NCI-H524 (cell line): ENCODE measurements at regions not wholly inside any gene's neighbourhood (a gene's known extent, or its start where the extent isn't known, plus 50 kb on each side); places are given as distances from the start of the nearest gene placed in this dataset.
A peak's percentile ranks its signal among the peaks of the same experiment; 100 is the strongest.

Source experiments
- DNase-seq, 2 experiments: peaks; one replicate each; lab custom pipeline; 2025; lab: John Stamatoyannopoulos, UW

DNA sequence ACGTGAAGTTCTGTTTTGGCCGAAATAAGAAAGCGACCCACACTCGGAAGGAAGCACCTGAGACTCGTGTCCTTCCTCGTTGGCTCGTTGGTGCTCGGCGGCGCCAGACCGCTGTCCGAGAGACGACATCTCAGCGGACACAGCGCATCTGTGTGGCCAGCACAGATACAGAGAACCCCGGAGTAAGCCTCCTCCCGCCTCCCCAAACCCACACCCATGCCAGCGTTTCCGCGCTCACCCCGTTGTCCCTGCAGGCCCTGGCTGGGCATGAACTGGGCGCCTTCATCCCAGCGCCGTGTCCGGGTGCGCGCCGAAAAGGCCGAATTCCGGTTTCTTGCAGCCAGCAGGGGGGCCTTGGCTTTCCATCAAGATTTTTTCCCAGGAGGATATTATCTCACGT lies 127.6 kb downstream of the SOX1 start:
- DNase-seq, result no peak

DNA sequence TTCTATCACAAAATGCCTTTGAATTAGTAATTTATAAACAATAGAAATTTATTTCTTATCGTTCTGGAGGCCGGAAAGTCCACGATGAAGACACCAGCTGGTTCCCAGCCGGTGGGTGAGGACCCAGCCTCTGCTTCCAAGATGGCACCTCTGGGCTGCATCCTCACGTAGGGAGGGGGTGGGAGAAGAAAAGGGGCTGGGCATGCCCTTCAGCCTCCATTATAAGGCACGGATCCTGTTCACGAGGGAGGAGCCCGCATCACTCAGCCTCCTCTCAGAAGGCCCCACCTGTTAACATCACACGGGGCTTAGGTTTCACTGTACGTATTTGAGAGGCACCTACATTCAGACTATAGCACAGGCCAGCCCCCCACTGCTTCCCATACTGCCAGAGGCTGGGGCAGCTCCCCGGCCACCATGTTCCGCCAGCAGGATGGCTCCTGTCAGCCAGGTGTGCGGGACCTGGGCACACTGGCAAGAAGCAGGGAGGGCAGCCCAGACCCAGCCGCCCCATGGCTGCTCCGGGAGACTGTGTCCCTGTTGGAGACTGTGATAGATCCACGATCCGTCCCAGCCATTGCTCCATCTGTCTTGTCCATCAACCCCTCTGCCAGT lies 131.6 kb downstream of the SOX1 start:
- no peak for DNase-seq

DNA sequence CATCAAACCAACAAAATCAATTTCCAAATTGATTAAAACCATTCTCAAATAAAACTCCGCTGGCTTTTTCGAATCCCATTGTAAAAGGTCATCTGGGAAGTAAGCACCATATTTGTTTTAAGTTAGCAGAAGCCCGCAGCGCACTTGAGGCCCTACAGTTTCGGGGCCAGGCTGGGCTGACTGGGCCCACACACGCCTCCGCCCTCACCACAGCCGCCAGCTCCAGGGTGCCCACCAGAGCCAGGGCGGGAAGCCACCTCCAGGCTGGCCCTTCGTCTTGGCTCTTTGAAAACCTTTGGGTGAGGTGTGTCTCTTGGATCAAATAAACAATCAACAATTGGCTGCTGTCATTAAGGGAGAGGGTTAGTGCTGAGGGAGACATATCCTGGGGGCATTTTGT lies 133.3 kb downstream of the SOX1 start:
- DNase-seq, result no peak

DNA sequence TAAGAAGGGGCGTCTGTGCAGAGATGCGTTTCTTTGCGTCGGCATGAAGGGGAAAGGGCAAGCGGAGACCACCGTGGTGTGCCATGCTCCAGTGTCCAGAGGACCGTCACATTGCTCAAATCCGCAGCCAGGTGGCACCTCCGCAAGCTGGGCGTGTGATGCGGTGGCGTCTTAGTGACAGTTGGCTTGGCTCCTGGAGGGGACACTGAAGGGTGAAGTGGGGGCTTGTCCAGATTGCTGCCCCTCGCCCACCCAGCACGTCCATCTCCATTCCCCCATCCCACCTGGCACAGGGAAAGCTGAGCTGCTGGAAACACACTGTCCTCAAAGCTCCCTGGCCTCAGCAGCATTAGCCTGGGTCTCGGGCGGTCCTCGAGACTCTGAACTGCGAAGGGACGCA lies 135.3 kb downstream of the SOX1 start:
- DNase-seq, result no peak

DNA sequence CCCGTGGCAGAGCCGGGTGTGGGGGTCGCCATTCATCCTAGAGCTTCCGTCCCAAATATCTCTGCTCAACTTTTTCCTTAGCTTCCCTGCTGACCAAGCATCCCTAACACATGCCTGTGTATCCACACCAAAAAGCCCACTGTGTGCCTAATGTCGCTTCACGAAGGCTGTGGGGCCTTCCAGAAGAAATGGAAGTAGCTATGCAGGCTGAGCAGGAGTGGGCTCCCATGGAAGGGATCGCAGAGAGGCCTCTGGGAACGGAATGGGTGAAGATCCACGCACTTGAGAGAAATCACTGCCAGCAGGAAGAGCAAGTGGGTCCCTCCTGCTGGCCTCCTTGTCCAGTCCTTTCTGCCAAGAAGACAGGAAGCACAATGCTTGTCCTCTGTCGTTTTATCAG lies 136.0 kb downstream of the SOX1 start:
- DNase-seq, result no peak

DNA sequence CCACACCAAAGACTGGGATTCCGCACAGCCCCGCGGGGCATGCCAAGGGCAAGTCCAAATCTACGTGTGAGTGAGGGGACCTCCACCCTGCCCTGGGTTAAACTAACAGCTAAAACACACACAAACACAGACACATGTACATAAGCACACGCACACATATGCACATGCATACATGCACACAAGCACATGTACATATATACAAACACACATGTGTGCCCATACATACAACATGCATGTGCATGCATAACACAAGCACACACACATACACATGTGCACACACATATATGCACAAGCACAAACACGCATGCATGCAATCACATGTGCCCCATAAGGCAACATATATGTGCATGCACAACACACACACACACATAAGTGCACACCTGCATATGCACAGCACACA lies 136.7 kb downstream of the SOX1 start:
- no peak for DNase-seq

DNA sequence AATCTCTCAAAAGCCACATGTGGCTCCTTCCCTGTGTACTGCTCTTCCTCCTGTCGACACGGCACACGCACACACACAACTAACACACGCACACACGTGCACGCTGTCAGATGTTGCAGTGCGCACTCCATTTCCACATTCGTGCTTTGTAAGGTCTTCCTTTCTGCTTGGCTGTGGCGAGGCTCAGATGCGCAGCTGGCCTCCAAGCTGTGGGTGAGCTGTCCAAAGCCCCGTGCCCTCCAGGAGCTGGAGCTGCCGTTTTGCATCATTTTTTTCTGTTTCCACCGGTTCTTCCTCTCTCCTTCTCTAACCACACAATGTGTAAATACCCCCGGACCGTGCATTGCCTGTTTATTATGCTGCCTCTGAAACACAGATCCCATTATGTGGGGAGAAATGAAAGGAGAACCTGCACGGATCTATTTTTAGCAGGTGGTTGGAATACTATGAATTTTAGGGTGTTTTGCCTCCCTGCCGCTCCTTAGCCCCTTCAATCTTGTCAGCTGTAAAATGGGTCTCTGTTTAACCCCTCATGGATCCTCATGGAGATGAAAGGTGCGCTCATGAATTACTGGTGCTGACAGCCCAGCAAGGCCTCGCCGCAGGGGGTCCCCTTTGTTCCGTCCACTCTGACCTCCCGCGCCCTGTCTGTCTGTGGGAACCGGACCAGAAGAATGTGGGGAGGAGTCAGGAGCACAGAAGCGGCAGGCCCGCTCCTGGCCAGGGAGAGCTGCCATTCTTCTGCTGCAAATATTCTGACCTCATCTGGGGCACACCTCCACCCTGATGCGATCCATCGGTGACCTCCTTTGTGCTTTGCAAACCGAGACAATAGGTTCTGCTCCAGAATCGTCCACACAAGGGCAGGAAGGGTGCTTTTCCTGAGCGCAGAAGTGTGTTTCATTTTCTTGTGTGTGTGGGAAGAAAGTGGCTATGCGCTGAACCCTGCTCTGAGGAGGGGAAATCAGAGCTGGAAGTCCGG lies 137.7 kb downstream of the SOX1 start:
- DNase-seq, result no peak

DNA sequence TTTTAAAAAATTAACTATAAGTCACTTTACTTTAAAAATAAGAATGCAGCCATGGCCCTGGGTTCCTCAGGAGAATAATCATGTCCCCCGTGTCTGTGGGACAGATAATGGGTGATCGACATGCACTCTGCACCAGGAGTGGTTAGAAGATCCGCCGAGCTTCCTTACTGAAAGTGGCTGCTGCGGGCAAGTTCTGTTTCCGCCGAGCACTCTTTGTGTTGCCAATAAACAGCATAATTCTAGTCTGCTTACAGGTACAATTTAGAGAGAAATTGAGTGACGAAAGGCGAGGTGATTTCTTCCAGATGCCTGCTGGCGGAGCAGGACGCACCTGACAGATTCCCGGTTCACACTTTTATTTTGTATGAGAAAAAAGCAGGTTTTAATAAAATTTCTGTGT lies 139.0 kb downstream of the SOX1 start:
- no peak for DNase-seq

DNA sequence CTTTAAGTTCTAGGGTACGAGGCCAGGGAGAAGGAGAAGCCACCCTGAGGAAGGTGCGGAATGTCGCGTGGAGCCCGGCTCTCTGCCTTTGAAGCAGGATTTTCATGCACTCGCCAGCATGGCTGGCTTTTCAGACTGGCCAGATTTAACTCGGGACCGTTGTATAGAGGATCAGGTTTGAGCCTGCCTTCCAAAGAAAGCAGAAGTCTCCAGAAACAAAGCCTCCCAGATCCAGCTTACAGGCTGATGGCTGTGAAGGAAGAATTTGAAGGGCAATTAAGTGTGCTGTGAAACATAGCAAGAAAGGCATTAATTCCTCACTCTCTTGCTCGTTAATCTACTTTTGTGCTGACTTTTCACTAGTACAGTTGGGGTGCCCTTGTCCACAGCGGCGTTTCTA lies 140.2 kb downstream of the SOX1 start:
- DNase-seq, result no peak

DNA sequence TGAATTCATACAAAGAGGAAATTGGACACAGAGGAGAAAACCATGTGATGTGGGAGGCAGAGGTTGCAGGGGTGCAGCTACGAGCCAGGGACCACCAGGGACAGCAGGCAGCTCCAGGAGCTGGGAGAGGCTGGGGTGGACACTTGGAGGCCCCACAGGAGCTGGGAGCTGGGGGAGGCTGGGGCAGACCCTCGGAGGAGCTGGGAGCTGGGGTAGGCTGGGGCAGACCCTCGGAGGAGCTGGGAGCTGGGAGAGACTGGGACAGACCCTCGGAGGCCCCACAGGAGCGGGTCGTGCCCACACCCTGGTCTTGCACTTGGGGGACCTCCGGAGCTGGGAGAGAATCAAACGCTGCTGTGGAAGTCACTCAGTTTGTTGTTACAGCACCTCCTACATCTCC lies 141.7 kb downstream of the SOX1 start:
- no peak for DNase-seq

DNA sequence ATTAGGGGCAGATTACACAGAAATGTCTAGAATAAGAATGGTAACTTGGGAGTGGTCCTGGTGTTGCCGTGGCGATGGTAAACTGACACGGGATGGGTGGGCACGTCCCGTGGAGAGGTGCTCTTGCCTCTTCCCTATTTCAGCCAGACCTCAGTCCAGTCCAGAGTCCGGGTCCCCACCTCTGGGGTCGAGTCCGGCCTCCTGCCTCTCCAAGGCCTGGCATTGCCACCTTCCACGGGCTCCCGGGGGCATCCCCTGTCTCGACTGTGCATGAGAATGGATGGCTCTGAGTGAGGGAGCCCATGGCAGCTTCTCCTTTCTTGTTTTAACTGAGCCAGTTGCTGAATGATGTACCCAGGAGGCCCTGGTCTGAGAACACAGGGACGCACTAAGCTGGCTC lies 142.3 kb downstream of the SOX1 start:
- DNase-seq, result no peak

DNA sequence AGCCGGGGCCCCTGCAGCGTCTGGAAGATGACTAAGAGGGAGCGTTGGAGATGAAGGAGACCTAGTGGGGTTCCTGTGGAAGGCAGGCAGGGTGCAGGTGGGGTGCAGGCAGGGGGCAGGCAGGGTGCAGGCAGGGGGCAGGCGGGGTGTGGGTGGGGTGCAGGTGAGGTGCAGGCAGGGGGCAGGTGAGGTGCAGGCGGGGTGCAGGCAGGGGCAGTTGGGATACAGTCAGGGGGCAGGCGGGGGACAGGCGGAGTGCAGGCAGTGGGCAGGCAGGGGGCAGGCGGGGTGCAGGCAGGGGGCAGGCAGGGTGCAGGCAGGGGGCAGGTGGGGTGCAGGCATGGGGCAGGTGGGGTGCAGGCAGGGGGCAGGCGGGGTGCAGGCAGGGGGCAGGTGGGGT lies 142.8 kb downstream of the SOX1 start:
- DNase-seq, result no peak

DNA sequence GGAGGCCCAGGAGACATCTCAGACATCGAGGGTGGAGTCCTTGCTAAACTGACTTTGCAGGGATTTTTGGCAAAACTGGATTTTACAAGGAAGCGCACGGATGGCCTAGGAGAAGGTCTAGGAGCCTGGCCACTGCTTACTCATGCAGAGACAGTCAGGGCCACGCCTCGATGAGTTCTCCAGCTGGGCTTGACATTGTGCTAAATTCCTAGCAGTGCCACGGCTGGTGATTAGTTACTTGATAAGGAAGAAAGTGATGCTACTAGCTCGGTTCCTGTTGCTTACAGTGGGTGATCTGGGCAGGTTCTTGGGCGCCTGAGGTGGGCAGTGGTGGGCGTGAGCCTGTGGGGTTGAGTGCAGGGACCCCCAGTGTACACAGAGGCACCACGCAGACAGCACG lies 143.4 kb downstream of the SOX1 start:
- DNase-seq, result no peak

DNA sequence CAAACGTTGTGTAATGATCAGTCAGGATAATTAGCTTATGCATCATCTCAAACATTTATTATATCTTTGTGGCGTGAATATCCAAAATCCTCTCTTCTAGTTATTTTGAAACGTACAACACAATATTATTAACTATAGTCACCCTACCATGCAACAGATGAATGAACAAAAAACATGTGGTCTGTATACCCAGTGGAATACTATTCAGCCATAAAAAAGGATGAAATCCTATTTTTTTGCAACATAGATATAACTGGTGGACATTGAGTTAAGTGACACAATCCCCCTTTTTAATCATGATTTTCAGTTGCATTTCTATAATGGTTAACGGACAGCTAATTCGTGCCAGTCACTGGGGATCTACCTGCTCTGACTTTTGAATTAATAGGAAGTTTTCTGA lies 145.6 kb downstream of the SOX1 start:
- DNase-seq, result no peak

DNA sequence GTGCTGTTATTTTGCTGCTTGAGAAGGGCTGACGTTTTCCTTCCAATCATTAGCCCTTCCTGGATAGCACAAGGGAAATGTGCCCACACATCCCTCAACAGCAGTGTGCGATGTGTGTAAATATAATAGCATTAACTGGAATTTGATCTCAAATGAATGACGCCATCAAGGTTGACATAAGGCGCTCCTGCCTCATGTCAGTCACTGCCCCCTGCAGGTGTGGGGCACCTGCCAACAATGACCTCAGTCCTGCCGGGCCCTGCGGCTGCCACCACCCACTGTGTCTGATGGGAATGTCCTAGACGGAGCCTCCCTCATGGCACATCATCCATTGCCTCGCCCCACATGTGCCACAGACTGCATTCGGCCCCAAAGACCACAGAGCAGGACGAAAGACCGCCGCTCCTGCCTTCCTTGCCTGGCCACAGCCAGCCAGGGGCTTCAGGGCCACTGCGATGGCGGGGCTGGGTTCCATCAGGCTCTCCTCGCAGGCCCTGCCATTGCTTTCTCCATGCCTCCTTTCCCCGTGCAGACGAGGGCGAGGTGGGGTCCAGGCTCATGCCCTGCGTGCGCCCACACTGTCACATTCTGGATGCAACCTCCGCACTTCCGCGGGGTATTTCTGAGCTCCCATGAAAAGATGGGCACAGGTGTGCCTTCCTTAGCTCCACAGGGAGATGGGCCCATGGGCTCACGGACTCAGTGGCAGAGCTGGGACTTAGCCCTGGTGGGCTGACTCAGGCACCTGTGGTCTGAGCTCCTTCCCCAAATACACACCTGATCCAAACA lies 146.7 kb downstream of the SOX1 start:
- peak in 1 of 2 experiments; percentile 19 for DNase-seq

DNA sequence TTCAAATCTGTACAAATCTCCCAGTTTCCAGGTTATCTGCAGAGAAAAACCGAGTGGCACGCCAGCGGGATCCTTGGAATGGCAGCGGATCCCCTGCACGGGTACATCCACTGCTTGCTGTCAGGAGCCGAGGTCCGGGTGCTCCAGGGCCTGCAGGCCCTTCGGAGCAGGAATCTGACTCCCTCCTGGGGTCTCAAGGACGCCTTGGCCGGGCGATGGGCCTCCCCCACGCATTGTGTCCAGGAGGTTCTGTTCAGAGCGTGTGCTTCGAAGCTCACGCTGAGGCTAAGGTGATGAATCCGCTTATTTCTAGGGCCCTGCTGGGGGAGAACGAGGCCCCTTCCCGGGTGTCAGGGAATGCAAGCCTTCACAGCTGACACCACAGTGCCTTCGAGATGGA lies 148.9 kb downstream of the SOX1 start:
- DNase-seq, result no peak

DNA sequence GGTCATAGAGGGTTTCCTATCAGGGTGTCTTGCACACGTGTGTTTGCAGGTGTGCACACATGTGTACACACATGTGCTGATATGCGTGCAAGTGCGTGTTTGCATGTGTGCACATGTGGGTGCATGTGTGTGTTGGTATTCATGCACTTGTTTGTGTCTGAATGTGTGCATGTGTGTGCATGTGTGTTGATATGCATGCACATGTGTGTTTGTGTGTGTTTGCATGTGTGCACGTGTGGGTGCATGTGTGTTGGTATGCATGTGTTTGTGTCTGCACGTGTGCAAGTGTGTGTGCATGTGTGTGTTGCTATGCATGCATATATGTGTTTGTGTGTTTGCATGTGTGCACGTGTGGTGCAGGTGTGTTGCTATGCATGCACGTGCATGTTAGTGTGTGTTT lies 150.5 kb downstream of the SOX1 start:
- no peak for DNase-seq

DNA sequence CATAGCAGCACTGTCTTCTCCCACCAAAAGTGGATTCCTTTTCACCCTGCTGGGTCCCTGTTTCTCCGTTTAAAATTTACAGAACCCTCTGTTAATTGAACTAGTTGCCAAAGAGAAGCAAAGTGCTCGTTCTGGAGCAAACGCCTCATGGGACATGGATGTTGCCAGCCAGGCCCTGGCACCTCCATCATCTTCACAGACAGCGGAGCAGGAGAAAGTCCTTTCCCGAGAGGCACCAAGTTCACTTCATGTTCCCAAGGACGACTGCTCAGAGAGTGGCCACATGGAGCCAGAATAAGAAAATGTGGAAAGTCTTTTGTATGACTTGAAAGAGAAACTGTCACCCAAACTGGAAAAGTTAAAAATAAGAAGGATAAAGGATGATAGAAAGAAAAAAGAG lies 151.5 kb downstream of the SOX1 start:
- DNase-seq, result no peak

DNA sequence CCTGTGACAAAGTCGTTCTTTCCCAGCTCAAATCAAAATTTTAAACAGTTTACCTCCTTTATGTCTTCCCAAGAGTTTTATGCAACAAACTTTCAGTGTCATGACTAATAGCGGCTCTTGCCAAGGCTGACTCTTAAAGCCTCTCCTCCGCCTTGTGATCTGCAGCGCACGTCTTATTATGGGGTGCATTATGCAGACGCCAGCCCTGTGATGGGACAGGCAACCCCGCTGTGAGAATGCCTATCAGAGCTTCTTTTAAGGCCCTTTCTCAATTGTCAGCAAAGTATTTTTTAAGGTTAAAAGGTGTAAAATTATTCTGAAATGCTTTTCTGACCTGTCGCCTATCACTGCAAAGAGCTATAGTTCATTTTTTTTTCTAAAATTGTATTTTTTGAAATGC lies 152.8 kb downstream of the SOX1 start:
- no peak for DNase-seq

DNA sequence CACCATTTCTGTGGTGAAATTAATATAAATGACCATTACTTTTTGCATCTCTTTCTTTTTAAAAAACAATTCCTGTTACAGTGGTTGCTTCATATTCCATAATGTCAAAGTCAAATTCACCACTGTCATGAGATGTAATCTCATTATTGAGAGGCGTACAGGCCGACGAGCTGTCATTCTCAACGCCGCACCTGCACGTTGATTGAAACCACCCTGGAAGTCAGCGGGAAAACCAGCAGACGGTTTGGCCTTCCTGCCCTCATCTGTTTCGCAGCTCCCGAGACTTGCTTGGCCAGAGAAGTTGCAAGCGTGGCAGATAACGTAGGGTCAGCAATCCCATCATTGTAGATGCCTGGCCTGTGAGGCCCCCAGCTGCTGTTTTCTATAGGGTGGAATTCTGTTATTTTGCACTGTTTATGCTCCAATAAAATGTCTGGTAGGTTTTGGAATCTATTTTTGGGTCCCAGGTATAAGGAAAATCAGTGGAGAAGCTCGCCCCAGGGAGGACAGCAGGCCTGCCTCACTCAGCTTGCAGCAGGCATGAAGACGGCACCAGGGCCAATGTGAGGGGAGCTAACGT lies 153.4 kb downstream of the SOX1 start:
- DNase-seq, result no peak

DNA sequence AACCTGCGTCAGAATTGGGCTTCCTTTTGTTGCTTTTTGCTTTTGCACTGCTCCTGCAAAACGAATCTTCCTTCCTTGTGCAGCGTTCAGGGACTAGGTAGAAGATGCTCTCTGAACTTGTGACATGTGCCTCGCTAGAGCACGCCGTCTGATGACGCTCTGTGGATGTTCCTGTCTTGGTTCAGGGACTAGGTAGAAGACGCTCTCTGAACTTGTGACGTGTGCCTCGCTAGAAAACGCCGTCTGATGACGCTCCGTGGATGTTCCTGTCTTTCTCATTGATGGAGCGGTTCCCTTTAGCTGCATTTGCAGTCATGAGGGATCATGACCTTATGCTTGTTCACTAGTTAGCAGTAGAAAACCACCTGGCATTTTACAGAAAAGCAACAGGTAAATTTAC lies 154.0 kb downstream of the SOX1 start:
- no peak for DNase-seq

DNA sequence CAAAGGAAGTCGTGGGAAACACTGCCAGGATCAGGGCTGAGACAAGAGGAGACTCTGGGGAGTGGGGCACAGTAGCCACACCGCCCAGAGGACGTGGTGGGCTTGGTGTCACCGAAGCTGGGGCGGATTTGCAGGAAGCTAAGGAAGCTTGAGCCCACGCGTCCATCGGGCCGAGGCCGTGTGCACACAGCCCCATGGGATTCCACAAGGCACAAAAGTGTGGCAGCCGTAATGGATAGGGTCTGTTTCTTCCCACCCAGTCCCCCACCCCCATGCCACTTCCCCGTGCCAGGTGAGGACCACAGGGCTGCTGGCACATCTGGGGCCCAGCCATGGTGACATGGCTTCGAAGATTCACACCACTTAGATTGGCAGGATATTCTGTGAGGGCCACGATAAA lies 153.2 kb upstream of the SPACA7 start:
- no peak for DNase-seq
